Ascending aorta (tissue), 2 donors: ENCODE measurements at regions not wholly inside any gene's neighbourhood (a gene's known extent, or its start where the extent isn't known, plus 50 kb on each side); places are given as distances from the start of the nearest gene placed in this dataset.

Experiments
- DNase-seq, 2 donors: peaks; one replicate each; pipeline ENCODE4 v3.0.0-alpha.2; 2019; ENCODE audit warnings: low spot score in 2 of 2
- H3K27ac ChIP-seq, 2 donors: fragments of 200-600 bp; sonication (generic); one replicate each; pipeline ENCODE4 v1.5.1; 2016 to 2017; ENCODE audit warnings: mild to moderate bottlenecking in 1 of 2
- H3K27me3 ChIP-seq: fragments of 200-600 bp; sonication (generic); one replicate; pipeline ENCODE4 v1.5.1; 2017
- H3K36me3 ChIP-seq, 2 donors: fragments of 200-600 bp; sonication (generic); one replicate each; pipeline ENCODE4 v1.5.1; 2016
- H3K4me1 ChIP-seq, 2 donors: fragments of 200-600 bp; sonication (generic); one replicate each; pipeline ENCODE4 v1.5.1; 2016 to 2017; ENCODE audit warnings: mild to moderate bottlenecking in 1 of 2
- H3K4me3 ChIP-seq, 2 donors: fragments of 200-600 bp; sonication (generic); one replicate each; pipeline ENCODE4 v1.5.1; 2016 to 2017; ENCODE audit warnings: mild to moderate bottlenecking in 1 of 2
- H3K9me3 ChIP-seq, 2 donors: fragments of 200-600 bp; sonication (generic); one replicate each; pipeline ENCODE4 v1.5.1; 2016
- intact Hi-C: fragments of 100-400 bp; cut with DNase I; formaldehyde crosslinking; loops from one replicate; pipeline ENCODE4 v1.15.1; 2023
- TF ChIP-seq, protein P1 (sequence below), 3 experiments: fragments of 200-600 bp in 2 of 3; fragments of 450-650 bp in 1 of 3; sonication (generic) in 2 of 3; IDR thresholded peaks; one replicate each; pipeline ENCODE4 v1.5.1; 2016 to 2019; ENCODE audit warnings: antibody characterized with exemption in 3 of 3, mild to moderate bottlenecking in 1 of 3, moderate library complexity in 1 of 3

DNA sequence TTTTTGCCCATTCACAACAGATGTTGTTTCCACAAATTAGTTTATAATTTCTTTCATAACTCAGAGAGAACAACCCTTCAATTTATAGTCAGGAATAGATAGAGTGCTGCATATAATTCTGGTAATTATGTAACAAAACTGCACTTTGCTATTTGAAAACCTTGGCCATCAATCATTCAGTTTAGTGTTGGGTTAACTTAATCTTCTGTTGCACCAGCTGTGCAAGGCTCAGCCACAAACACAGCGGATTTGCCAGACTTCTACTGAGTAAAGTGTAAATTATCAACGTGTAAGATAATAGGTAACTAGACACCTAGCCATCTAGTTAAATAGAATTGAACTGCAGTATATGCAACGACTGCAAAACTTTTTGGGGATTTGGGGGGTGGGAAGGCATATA lies 1064.3 kb upstream of the EPHA6 start:
- H3K36me3 ChIP-seq, result no peaks in the 10 kb centered on the region
- TF ChIP-seq, protein P1, sequence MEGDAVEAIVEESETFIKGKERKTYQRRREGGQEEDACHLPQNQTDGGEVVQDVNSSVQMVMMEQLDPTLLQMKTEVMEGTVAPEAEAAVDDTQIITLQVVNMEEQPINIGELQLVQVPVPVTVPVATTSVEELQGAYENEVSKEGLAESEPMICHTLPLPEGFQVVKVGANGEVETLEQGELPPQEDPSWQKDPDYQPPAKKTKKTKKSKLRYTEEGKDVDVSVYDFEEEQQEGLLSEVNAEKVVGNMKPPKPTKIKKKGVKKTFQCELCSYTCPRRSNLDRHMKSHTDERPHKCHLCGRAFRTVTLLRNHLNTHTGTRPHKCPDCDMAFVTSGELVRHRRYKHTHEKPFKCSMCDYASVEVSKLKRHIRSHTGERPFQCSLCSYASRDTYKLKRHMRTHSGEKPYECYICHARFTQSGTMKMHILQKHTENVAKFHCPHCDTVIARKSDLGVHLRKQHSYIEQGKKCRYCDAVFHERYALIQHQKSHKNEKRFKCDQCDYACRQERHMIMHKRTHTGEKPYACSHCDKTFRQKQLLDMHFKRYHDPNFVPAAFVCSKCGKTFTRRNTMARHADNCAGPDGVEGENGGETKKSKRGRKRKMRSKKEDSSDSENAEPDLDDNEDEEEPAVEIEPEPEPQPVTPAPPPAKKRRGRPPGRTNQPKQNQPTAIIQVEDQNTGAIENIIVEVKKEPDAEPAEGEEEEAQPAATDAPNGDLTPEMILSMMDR (IDR thresholded peaks at IDR 0.05), result no peak
- H3K27ac ChIP-seq, result no peak overlapping the region
- intact Hi-C loops, result no loop called here
- DNase-seq, result no peak
- H3K4me1 ChIP-seq, result no peaks in the 10 kb centered on the region
- H3K27me3 ChIP-seq, result no peaks in the 10 kb centered on the region
- no peaks in the 10 kb centered on the region for H3K9me3 ChIP-seq
- H3K4me3 ChIP-seq, result no peak overlapping the region

DNA sequence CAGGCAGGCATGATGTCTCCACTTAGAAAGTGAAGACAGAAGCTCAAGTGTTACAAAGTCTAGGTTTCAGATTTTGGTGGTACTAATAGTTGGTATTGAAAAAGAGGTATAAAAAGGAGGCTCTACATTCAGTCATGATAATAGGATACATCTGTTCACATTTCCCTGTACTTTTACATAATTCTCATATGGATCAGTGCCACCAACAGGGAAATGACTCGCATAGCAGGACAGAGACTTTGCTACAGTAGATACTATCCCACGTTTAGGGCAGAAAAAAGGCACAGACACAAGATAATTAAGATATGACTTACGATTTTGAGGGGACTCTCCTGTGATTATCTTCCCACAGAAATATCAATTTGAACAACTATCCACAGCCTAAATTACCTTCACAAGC lies 1062.9 kb upstream of the EPHA6 start:
- Histone ChIP-seq H3K4me3 (no peak overlapping the region), H3K27me3 (no peaks in the 10 kb centered on the region), H3K27ac (no peak overlapping the region), H3K9me3 (no peaks in the 10 kb centered on the region), H3K36me3 (no peaks in the 10 kb centered on the region), H3K4me1 (no peaks in the 10 kb centered on the region)
- intact Hi-C loops, result no loop called here
- DNase-seq, result no peak
- TF ChIP-seq, protein P1 (IDR thresholded peaks at IDR 0.05), result no peak

DNA sequence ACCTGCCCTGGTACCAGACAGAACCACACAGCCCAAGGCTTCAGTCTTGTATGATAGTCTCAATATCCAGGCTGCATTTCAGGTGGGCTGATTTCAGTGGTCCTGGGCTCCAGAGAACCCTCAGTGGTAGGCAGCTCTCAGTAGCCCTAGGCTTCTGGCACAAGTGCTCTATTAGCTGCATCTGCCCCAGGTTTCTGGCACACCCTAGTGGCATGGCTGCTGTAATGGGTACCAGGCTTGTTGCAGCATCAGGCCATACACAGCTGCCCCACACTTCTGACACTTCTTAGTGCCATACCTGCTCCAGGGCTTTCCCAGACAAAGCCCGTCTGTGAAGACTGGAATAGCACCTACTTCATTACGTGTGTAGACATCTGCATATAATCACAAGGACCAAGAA lies 1062.2 kb upstream of the EPHA6 start:
- Histone ChIP-seq H3K4me3 (no peak overlapping the region), H3K4me1 (no peaks in the 10 kb centered on the region), H3K27me3 (no peaks in the 10 kb centered on the region), H3K36me3 (no peaks in the 10 kb centered on the region), H3K27ac (no peak overlapping the region), H3K9me3 (no peaks in the 10 kb centered on the region)
- TF ChIP-seq, protein P1 (IDR thresholded peaks at IDR 0.05), result no peak
- no peak for DNase-seq
- intact Hi-C loops, result no loop called here

DNA sequence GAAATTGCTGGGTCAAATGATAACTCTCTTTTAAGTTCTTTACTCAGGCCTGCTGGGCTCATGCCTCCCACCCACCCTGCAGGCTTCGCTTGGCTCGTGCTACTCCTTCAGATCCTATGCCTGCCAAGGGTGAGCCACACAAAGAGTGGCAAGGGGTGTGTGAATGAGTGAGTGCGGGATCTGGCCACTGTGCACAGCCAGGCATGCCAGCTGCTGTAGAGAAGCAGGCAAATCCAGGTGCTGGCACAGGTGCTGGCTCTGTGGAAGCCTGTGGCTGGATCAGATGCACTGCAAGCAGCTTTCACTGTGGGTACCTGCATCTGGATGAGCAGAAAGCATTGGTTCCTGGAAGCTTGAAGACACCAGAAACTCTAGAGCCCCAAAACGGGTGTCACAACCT lies 1055.7 kb upstream of the EPHA6 start:
- Histone ChIP-seq H3K9me3 (no peaks in the 10 kb centered on the region), H3K4me1 (no peaks in the 10 kb centered on the region), H3K4me3 (no peak overlapping the region), H3K27me3 (no peaks in the 10 kb centered on the region), H3K36me3 (no peaks in the 10 kb centered on the region), H3K27ac (no peak overlapping the region)
- TF ChIP-seq, protein P1 (IDR thresholded peaks at IDR 0.05), result no peak
- intact Hi-C loops, result no loop called here
- no peak for DNase-seq

DNA sequence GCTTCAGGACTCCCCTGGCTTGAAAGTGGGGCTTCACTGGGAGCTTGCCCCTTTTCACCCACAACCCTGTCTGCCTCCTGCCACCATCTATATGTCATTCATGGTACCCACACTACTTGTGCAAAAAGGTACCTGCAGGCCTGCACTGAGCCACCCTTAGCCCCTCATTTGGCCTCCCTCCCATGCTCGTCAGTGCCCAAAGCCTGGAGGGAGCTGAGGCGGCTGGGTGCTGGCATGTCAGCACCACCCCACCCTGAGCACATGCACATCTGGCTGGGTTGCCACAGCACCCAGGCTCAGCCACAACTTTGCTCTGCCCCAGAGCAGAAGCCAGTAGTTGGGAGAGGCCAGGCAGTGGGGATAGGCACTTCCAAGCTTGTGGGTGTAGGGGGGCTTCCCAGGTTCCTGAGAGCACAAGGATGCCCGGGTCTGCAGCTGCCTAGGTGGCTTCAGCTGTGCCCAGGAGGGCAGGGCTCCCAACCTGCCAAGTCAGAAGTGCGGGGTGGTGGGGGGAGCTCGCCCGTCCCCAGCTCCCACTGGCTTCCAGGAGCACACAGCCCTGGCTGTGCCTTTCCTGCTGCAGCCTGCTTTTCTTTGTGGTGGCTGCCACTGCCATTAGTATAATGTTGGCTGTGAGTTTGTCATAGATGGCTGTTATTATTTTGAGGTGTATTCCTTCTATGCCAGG lies 1054.6 kb upstream of the EPHA6 start:
- no peak for DNase-seq

More for the DNA sequence above, 1054.6 kb upstream of the EPHA6 start:
- Histone ChIP-seq H3K4me3 (no peak overlapping the region), H3K9me3 (no peaks in the 10 kb centered on the region), H3K27ac (no peak overlapping the region), H3K27me3 (no peaks in the 10 kb centered on the region), H3K36me3 (no peaks in the 10 kb centered on the region), H3K4me1 (no peaks in the 10 kb centered on the region)
- intact Hi-C loops, result no loop called here
- TF ChIP-seq, protein P1 (IDR thresholded peaks at IDR 0.05), result no peak
